ENCODE measurements at regions not wholly inside any gene's neighbourhood (a gene's known extent, or its start where the extent isn't known, plus 50 kb on each side); places are given as distances from the start of the nearest gene placed in this dataset.

GRCh38 chr10:78752221-78752620 lies 316.5 kb upstream of the ZMIZ1 start:
- Histone ChIP-seq H3K27ac (no peak overlapping the region), H3K27me3 (replicated peaks) (no peaks in the 10 kb centered on the region), H3K36me3 (replicated peaks) (no peaks in the 10 kb centered on the region), H3K4me3 (ENCODE audit: low read depth, low read length) (no peak overlapping the region)
- TF ChIP-seq CTCF (IDR thresholded peaks at IDR 0.05; ENCODE audit: low read depth, low read length, missing control alignments): no peak
- no peak for DNase-seq
- in situ Hi-C loops (cut with HindIII; ENCODE audit: low pct_ligation_motif_present, low sequenced_read_pairs): no loop called here

GRCh38 chr10:78752708-78753107 lies 316.1 kb upstream of the ZMIZ1 start:
- TF ChIP-seq CTCF (IDR thresholded peaks at IDR 0.05; ENCODE audit: low read depth, low read length, missing control alignments): peak; percentile 29
- no peaks in the 10 kb centered on the region for H3K36me3 ChIP-seq (replicated peaks)
- in situ Hi-C loops (cut with HindIII; ENCODE audit: low pct_ligation_motif_present, low sequenced_read_pairs): no loop called here
- DNase-seq: no peak
- no peaks in the 10 kb centered on the region for H3K27me3 ChIP-seq (replicated peaks)
- no peak overlapping the region for H3K27ac ChIP-seq
- H3K4me3 ChIP-seq (ENCODE audit: low read depth, low read length): no peak overlapping the region

- in situ Hi-C loops (cut with HindIII; ENCODE audit: low pct_ligation_motif_present, low sequenced_read_pairs): no loop called here
- DNase-seq: peak; percentile 87
- TF ChIP-seq CTCF (IDR thresholded peaks at IDR 0.05; ENCODE audit: low read depth, low read length, missing control alignments): no peak
Observed at GRCh38 chr10:78754269-78755062, 314.3 kb upstream of the ZMIZ1 start.

GRCh38 chr10:78755063-78755701 lies 313.6 kb upstream of the ZMIZ1 start:
- TF ChIP-seq CTCF (IDR thresholded peaks at IDR 0.05; ENCODE audit: low read depth, low read length, missing control alignments): no peak
- no peak for DNase-seq
- H3K27ac ChIP-seq: no peak overlapping the region
- no peaks in the 10 kb centered on the region for H3K36me3 ChIP-seq (replicated peaks)
- no peaks in the 10 kb centered on the region for H3K27me3 ChIP-seq (replicated peaks)
- H3K4me3 ChIP-seq (ENCODE audit: low read depth, low read length): no peak overlapping the region
- in situ Hi-C loops (cut with HindIII; ENCODE audit: low pct_ligation_motif_present, low sequenced_read_pairs): no loop called here

More at GRCh38 chr10:78754269-78755062, 314.3 kb upstream of the ZMIZ1 start:
- no peak overlapping the region for H3K4me3 ChIP-seq (ENCODE audit: low read depth, low read length)
- no peak overlapping the region for H3K27ac ChIP-seq
- H3K27me3 ChIP-seq (replicated peaks): no peaks in the 10 kb centered on the region
- H3K36me3 ChIP-seq (replicated peaks): no peaks in the 10 kb centered on the region

- Histone ChIP-seq H3K36me3 (replicated peaks) (no peaks in the 10 kb centered on the region), H3K27ac (no peak overlapping the region), H3K27me3 (replicated peaks) (no peaks in the 10 kb centered on the region), H3K4me3 (ENCODE audit: low read depth, low read length) (no peak overlapping the region)
- no peak for DNase-seq
- no peak for TF ChIP-seq CTCF (IDR thresholded peaks at IDR 0.05; ENCODE audit: low read depth, low read length, missing control alignments)
- in situ Hi-C loops (cut with HindIII; ENCODE audit: low pct_ligation_motif_present, low sequenced_read_pairs): no loop called here
Observed at GRCh38 chr10:78755877-78756455, 312.8 kb upstream of the ZMIZ1 start.

Data from brain microvascular endothelial cell (primary cell).